Stimulated activated CD4-positive, alpha-beta T cell treated with anti-CD3 and anti-CD28 coated beads, TNF-alpha, amount 100 ng/mL, for 24 hours (primary cell): ENCODE measurements at regions not wholly inside any gene's neighbourhood (a gene's known extent, or its start where the extent isn't known, plus 50 kb on each side); places are given as distances from the start of the nearest gene placed in this dataset.
"Not testable (repeated sequence)": the region's sequence is repeated elsewhere in the genome, so short reads cannot be mapped to it uniquely, and the experiment has no call there.

Source experiments
- DNase-seq, 3 experiments: peaks; one replicate each; pipeline ENCODE4 v3.0.0-alpha.2; 2020; ENCODE audit warnings: low read depth in 3 of 3

GRCh38 chrX:1903236-1903935 is 288.5 kb downstream of the ASMT start:
- DNase-seq = no peak

GRCh38 chrX:1904663-1905218 is 289.9 kb downstream of the ASMT start:
- DNase-seq = no peak

- no peak for DNase-seq
Measured at GRCh38 chrX:1906028-1906427, 291.2 kb downstream of the ASMT start.

GRCh38 chrX:1908996-1909395 is 294.1 kb downstream of the ASMT start:
- not testable (repeated sequence) for DNase-seq

DNA sequence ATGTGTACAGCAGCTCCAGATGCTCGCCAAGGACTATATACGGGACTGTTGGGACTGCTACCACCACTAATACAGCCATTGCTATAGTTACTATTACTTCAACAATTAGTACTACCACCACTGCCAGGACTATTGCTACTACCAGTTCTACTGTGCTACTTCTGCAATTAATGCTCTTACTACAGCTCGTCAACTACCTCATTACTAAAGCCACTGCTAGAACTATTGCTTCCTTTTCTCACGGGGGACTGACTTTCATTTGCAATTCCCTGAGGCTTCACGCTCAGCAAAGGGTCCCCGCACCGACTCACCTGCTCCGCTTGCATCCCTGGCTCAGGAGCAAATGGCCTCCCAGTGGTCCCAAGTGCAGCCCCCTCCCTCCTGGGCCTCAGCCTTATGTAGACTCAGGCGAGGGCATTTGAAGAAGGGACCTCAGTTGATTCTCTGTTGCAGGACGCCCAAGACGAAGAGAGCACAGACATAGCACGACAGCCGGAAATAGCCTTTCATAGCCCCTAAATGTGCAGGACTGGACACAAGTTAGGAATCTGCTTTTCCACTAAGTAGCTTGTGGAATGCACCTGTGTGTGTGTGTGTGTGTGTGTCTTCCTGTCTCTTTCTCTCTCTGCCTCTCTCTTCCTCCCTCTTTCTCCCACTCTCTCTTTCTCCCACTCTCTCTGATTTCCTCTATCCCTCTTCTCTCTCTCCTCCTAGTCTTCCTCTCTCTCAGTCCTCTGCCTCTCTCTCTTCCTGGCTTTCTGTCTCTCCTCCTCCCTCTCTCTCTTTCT is 294.8 kb downstream of the ASMT start:
- no peak for DNase-seq

DNA sequence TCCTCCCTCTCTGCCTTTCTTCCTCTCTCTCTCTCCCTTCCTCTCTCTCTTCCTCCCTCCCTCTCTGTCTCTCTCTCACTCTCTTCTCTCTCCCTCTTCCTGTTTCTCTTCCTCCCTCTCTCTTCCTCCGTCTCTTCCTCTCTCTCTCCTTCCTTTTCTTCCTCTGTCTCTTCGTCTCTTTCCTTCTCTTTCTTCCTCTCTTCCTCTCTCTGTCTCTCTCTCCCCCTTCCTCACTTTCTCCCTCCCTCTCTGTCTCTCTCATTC is 295.3 kb downstream of the ASMT start:
- DNase-seq = no peak

- no peak for DNase-seq
Measured at GRCh38 chrX:1911401-1912128, 296.7 kb downstream of the ASMT start.

DNA sequence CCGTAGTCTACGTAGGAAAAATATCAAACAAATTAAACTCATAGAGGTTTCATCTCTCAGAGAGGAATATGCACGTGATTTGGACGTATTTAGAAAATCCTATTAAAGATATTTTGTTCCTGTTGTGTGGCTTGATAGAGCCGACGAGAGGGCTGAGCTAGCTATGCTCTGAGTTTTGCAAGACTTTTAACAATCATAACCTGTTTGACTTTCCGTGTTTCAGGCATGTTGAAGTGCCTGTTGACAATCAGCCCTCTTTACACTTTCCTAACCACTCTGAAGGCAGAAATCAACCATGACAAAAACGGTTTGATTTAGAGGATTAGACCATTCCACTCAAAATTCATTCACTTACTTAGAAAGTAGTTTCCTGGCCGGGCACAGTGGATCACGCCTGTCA is 297.3 kb downstream of the ASMT start:
- no peak for DNase-seq

- DNase-seq = no peak
Measured at GRCh38 chrX:1914606-1915365, 299.9 kb downstream of the ASMT start.

DNA sequence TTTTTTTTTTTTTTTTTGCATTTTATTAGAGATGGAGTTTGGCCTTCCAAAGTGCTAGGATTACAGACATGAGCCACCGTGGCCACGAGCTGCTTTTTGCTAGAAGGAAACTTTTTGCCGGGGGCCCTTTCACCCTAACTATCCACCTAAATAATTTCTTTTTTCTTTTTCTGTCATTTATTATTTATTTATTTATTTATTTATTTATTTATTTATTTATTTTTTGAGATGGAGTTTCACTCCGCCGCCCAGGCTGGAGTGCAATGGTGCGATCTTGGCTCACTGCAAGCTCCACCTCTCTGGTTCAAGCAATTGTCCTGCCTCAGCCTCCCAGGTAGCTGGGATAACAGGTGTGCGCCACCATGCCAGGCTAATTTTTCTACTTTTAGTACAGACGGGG is 303.9 kb downstream of the ASMT start:
- DNase-seq = no peak

DNA sequence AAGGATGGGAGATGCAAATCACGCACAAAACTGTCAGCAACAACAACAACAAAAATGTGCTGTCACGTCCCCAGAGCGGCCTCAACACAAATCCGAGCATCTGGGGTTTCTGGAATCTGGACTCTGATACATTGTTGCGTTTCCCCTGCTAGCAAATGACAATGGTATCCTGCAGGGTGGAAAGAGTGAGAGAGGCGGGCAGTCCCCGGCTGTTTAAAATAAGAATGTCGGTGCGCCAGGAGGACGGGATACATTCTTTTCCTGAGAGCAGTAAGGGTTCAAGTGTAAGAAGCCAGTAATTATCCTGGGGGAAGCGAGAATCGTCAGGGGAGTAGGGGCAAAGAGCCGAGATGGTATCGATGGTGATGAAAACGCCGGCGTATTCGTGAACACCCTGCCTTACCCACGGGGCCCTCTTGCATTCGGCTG is 310.2 kb downstream of the ASMT start:
- no peak for DNase-seq

GRCh38 chrX:1928805-1929204 is 313.9 kb downstream of the ASMT start:
- no peak for DNase-seq

- DNase-seq = no peak
Measured at GRCh38 chrX:1932231-1932630, 317.4 kb downstream of the ASMT start.

GRCh38 chrX:1933964-1934363 is 319.1 kb downstream of the ASMT start:
- no peak for DNase-seq

- no peak for DNase-seq
Measured at GRCh38 chrX:1935805-1936204, 320.9 kb downstream of the ASMT start.

DNA sequence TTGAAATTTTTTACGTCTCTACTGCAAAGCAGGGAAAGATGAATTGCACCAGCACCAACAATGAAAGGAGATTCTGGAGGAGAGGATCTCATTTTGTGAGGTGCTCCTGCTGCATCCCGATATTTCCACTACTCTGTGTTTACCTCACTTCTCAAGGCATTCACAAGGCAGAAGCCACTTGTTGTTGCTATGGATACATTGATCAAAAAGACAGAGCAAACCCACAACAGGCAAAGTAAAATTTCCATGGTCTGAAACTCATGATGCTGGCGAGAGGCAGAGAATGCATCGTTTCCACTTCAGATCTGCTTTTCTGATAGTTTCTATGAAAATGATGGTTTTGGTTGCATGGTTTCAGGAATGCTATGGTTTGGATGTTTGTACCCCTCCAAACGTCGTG is 323.3 kb downstream of the ASMT start:
- DNase-seq = no peak

DNA sequence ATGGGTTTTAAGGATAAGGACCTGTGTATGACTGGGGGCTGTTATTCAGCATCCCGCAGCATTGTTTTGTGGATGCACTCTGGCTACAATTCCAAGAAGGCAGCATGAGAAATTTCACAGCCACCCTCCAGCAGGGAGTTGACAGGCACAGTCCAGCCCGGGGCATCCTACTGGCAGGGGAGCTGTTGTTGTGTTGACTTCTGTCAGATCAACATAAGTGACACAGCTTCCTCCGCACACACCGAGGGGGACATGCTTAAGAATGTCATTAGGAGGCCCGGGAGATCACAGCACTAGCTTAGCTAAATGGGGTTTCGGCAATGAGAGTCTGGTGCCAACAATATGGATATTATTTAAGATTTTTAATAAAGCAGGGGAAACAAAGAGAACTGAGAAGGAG is 326.5 kb downstream of the ASMT start:
- DNase-seq = no peak

GRCh38 chrX:1945879-1946278 is 331.0 kb downstream of the ASMT start:
- no peak for DNase-seq

DNA sequence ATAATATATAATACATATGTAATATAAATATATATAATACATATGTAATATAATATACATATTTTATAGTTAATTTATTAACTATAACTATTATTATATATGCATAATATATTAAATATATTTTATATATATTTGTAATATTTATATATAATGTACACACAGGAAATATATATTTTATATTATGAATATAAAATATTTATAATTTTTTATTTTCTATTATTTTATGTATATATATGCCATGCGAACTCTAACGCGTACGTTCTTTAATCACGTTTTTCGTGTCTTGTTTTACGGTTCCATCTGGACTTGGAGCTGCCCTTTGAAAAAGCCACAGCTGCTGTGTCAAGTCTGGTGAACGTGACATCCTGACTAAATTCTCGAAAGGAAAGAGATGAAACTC is 332.1 kb downstream of the ASMT start:
- DNase-seq = no peak
